ENCODE measurements at regions not wholly inside any gene's neighbourhood (a gene's known extent, or its start where the extent isn't known, plus 50 kb on each side); places are given as distances from the start of the nearest gene placed in this dataset.
"Not testable (repeated sequence)": the region's sequence is repeated elsewhere in the genome, so short reads cannot be mapped to it uniquely, and the experiment has no call there.

DNA sequence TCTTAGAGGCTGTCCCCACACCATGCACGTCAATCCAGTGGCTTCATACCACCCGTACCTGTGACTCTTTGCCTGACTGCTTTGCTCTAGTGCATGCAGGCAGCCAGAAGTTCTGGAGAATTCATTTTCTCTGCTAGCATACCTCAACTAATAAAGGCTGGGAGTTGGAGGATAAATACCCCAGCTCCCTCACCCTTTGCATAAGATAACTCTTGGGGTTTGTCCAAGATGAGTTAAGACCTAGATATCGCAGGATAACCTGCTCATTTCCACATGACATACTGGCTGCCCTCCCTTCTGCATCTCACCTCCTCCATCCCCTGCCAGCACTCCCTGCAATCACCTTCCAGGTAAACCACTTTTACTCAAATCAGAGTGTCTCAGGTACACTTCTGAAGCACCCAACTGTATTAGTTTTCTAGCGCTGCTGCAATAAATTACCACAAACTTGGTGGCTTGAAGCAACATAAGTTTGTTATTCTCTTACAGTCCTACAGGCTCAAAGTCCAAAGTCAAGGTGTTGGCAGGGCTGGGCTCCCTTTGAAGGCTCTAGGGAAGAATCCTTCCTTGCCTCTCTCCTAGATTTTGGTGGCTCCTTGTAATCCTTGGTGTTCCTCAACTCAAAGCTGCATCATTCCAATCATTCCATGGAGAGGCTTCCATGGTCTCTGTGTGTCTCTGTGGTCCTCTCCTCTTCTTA is 146.8 kb downstream of the CRLF3 start:
- H3K27me3 ChIP-seq (replicated peaks; ENCODE audit: insufficient read depth): no peaks in the 10 kb centered on the region
- DNase-seq (ENCODE audit: low spot score) (no peak), ATAC-seq (ENCODE audit: insufficient number of reproducible peaks, low FRiP score, low read depth) (no peak)
- H3K4me3 ChIP-seq: no peak overlapping the region
- no peaks in the 10 kb centered on the region for H3K36me3 ChIP-seq
- H3K27ac ChIP-seq: no peak overlapping the region
- H3K9me3 ChIP-seq: peaks cover 6% of the 10 kb centered on the region
- TF ChIP-seq, protein P1, sequence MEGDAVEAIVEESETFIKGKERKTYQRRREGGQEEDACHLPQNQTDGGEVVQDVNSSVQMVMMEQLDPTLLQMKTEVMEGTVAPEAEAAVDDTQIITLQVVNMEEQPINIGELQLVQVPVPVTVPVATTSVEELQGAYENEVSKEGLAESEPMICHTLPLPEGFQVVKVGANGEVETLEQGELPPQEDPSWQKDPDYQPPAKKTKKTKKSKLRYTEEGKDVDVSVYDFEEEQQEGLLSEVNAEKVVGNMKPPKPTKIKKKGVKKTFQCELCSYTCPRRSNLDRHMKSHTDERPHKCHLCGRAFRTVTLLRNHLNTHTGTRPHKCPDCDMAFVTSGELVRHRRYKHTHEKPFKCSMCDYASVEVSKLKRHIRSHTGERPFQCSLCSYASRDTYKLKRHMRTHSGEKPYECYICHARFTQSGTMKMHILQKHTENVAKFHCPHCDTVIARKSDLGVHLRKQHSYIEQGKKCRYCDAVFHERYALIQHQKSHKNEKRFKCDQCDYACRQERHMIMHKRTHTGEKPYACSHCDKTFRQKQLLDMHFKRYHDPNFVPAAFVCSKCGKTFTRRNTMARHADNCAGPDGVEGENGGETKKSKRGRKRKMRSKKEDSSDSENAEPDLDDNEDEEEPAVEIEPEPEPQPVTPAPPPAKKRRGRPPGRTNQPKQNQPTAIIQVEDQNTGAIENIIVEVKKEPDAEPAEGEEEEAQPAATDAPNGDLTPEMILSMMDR (IDR thresholded peaks at IDR 0.05): no peak
- H3K4me1 ChIP-seq (ENCODE audit: control insufficient read depth in 1 of 2, low read depth in 2 of 2): no peaks in the 10 kb centered on the region

DNA sequence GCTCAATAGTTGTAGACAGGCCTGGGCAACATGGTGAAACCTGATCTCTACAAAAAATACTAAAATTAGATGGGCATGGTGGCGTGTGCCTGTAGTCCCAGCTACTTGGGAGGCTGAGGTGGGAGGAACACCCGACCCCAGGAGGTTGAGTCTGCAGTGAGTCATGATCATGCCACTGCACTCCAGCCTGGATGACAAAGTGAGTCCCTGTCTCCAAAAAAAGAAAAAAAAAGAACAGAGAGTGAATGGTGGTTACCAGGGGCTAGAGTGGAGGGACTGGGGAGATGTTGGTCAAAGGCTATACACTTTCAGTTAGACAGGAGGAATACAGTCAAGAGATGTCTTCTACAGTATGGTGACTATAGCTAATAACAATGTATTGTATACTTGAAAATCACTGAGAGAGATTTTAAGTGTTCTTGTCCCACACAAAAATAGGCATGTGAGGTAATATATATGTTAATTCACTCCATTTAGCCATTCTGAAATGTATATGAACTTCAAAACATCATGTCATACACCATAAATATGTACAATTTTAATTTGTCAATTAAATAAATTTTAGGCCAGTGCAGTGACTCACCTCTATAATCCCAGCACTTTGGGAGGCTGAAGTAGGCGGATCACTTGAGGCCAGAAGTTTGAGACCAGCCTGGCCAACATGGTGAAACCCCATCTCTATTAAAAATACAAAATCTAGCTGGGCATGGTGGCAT is 148.6 kb downstream of the CRLF3 start:
- H3K4me3 ChIP-seq; H3K9me3 ChIP-seq; ATAC-seq (ENCODE audit: insufficient number of reproducible peaks, low FRiP score, low read depth); H3K4me1 ChIP-seq (ENCODE audit: control insufficient read depth in 1 of 2, low read depth in 2 of 2); H3K36me3 ChIP-seq; H3K27ac ChIP-seq; H3K27me3 ChIP-seq (replicated peaks; ENCODE audit: insufficient read depth); DNase-seq (ENCODE audit: low spot score): not testable (repeated sequence)

DNA sequence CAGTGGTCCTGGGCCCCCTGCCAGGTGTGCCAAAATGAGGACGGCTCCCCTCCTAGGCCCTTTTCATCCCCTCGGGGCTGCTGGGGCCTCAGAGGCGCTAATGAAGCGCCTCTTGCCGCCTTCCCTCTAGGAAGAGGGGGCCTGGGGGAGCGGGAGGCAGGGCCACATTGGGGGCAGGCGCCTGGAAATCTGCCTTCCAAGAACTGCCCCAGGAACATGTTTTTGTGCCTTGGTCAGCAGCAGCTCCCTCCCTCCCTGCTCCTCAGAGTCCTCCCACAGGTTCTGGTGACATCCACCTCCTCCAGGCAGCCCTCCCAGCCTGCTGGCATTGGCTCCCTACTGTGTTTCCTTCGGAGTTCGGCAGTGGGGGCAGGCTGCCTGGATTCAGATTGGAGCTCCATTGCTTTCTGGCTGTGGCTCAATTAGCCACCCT is 155.3 kb downstream of the CRLF3 start:
- DNase-seq (ENCODE audit: low spot score); H3K27me3 ChIP-seq (replicated peaks; ENCODE audit: insufficient read depth); H3K36me3 ChIP-seq; ATAC-seq (ENCODE audit: insufficient number of reproducible peaks, low FRiP score, low read depth); H3K27ac ChIP-seq; H3K4me3 ChIP-seq; H3K4me1 ChIP-seq (ENCODE audit: control insufficient read depth in 1 of 2, low read depth in 2 of 2); H3K9me3 ChIP-seq: not testable (repeated sequence)

DNA sequence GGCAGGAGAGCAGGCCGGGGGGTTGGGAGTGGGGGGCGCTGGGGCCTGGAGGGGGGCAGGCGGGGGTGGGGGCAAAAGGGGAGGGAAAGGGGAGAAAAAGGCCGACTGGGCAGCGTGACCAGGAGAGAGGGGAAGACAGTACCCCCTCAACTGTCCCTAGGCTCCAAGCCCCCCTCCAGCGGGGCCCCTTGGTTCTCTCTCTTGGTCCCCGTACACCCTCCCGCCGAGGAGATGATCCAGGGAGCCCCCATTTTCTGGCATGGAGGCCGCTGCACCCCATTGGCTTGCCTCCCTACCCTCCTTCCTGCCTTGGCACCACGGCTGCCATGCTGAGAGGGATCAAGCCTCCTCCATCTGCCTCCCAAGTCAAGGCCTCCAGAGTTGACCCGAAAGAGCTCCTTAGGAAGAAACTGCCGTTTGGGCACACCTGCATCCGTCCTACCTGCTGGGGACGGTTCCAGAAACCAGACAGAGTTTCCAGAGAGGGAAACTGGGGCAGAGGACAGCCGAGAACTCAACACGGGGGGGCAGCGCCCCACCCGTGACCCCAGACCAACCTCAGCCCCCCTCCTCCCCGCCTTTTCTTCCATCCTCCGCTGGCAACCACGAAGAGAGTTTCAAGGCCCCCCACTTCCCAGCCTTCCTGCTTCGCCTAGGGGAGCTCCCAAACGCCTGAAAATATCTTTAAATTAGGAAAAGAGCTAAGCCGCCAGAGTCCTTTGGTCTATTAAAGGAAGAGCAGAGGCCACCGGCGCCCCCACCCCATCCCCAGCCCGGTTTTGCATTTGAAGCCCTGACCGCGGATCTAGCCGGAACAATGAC is 155.9 kb downstream of the CRLF3 start:
- not testable (repeated sequence) for H3K36me3 ChIP-seq; H3K9me3 ChIP-seq; ATAC-seq (ENCODE audit: insufficient number of reproducible peaks, low FRiP score, low read depth); H3K27me3 ChIP-seq (replicated peaks; ENCODE audit: insufficient read depth); H3K27ac ChIP-seq; H3K4me3 ChIP-seq; H3K4me1 ChIP-seq (ENCODE audit: control insufficient read depth in 1 of 2, low read depth in 2 of 2); DNase-seq (ENCODE audit: low spot score)

DNA sequence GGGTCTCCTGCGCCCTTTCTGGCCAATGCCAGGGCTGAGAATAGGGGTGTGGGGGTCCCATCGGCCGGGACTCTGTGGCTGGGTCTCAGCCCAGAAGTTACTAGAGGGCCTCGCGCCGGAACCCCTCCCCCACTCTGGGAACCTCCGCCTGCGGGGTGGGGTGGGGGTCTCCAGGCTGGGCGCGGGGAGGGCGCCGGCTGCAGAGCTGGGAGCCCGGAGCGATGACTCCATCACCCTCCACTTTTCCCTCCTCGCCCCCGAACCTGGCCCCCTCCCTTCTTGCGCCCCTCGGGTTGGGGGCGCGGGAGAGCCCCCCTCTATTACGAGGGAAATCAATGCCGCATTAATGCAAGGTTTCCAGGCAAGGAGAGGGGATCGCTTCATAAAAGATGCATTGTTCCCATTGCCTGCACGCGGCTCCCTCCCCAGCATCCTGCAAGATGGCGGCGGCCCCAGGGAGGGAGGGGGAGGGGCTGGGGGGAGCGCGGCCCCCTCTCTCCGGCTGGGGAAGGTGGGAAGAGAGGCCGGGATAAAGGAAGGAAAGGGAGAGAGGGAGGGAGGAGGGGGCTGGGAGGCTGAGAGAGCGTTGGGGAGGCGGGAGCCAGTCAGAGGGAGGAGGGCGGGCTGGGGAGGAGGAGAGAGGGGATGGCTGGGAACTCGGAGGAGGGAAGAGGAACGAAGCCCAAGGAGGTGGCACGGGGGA is 156.7 kb downstream of the CRLF3 start:
- H3K36me3 ChIP-seq; H3K27ac ChIP-seq; H3K4me1 ChIP-seq (ENCODE audit: control insufficient read depth in 1 of 2, low read depth in 2 of 2); H3K27me3 ChIP-seq (replicated peaks; ENCODE audit: insufficient read depth); DNase-seq (ENCODE audit: low spot score); H3K9me3 ChIP-seq: not testable (repeated sequence)
- ATAC-seq (ENCODE audit: insufficient number of reproducible peaks, low FRiP score, low read depth): peak; percentile 46
- peak overlapping the region; percentile 78 for H3K4me3 ChIP-seq

DNA sequence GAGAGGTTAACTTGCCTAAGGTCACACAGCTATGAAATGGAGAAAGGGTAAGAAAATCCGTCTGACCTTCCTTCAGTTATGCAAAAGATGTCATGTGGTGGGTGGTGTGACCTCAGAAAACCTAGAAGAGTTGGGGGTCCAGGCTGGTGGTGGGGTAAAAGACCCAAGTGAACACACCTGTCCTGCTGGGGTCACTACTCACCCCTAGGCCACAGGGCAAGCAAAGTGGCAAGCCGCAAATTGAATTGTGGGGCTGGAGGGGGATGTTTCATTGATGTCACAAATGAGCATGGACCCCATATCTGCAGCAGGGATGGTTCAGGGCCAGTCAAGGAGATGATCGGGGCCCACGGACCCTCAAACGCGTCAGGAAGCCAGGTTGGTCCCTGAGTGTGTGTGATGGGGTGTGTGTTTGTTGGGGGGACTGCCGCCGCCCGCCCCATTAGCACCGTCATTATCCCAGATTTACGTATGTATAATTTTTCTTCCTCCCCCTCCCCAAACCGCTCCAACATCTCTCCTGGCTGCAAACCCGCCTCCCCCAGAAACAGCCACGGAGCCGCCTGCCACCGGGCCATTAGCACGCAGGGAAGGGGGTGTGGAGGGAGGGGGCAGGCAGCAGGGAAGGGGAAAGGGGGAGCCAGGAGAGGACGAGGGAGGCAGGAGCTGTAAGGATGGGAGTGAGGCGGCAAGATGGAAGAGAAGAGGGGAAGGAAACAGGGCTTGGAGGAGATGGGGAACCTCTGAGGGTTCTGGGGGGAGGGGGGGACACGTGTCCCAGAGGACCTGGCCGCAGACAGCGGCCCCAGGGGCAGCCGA is 157.4 kb downstream of the CRLF3 start:
- H3K27me3 ChIP-seq (replicated peaks; ENCODE audit: insufficient read depth); DNase-seq (ENCODE audit: low spot score); H3K9me3 ChIP-seq; ATAC-seq (ENCODE audit: insufficient number of reproducible peaks, low FRiP score, low read depth); H3K27ac ChIP-seq; H3K4me1 ChIP-seq (ENCODE audit: control insufficient read depth in 1 of 2, low read depth in 2 of 2); H3K36me3 ChIP-seq: not testable (repeated sequence)
- H3K4me3 ChIP-seq: peak overlapping the region; percentile 78

DNA sequence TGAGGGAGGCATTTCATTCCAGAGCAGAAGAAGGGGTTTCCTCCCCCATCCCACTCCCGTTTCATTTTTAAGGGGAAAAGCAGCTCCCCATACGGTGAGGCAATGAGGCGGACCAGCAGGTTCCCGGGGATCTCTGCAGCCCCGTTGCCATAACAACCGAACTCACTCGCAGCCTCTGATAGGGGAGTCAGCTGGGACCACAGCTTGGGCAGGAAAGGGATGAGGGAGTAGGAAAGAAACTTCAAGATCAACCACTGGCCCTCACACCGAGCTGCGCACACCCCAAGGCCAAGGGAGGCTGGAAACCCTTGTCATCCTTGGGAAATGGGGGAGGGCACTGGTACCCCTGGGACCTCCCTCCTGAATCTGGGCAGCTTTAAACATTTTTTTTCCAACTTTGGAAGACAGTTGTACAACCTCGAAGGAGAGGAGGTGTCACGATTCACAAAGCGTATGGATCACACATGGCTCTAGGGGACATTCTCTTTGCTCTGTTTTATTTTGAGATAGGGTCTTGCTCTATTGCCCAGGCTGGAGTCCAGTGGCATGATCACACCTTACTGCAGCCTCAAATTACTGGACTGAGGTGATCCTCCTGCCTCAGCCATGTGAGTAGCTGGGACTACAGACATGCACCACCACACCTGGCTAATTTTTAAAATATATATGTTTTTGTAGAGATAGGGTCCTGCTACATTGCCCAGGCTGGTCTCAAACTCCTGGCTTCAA is 160.6 kb downstream of the CRLF3 start:
- H3K9me3 ChIP-seq; H3K4me3 ChIP-seq; H3K27ac ChIP-seq; DNase-seq (ENCODE audit: low spot score); H3K36me3 ChIP-seq; H3K27me3 ChIP-seq (replicated peaks; ENCODE audit: insufficient read depth); H3K4me1 ChIP-seq (ENCODE audit: control insufficient read depth in 1 of 2, low read depth in 2 of 2); ATAC-seq (ENCODE audit: insufficient number of reproducible peaks, low FRiP score, low read depth): not testable (repeated sequence)

DNA sequence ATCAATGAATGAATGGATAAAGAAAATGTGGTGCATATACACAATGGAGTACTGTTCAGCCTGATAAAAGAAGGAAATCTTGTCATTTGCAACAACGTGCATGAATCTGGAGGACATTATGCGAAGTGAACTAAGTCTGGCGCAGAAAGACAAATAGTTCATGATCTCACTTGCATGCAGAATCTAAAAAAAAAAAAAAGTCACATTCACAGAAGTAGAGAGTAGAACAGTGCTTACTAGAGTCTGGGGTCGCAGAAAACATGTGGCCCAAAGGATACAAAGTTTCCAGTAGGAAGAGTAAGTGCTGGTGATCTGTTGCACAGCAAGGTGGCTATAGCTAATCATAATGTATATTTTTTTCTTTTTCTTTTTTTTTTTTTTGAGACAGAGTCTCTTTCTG is 167.3 kb downstream of the CRLF3 start:
- not testable (repeated sequence) for H3K27me3 ChIP-seq (replicated peaks; ENCODE audit: insufficient read depth); H3K9me3 ChIP-seq; H3K36me3 ChIP-seq; H3K27ac ChIP-seq; ATAC-seq (ENCODE audit: insufficient number of reproducible peaks, low FRiP score, low read depth); H3K4me1 ChIP-seq (ENCODE audit: control insufficient read depth in 1 of 2, low read depth in 2 of 2); DNase-seq (ENCODE audit: low spot score); H3K4me3 ChIP-seq

DNA sequence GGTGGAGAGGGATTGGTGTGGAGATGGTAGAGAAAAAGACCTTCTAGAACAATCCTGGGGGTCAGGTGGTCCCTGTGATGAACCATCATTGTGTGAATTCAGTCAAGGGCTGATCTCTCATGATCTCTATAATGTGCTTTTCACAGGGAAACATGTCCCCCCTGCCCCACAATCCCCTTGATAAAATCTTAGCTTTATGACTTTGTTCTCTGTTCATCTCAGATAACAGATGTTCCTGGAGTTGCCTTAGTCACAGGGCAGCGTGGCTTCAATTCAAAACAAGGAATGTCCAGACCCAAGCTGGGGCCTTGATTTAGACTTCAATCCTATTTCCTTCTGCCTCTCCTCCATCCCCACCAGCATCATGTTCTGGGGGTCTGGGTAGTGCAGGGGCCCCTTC is 171.5 kb downstream of the CRLF3 start:
- H3K27me3 ChIP-seq (replicated peaks; ENCODE audit: insufficient read depth); H3K4me1 ChIP-seq (ENCODE audit: control insufficient read depth in 1 of 2, low read depth in 2 of 2); H3K9me3 ChIP-seq; ATAC-seq (ENCODE audit: insufficient number of reproducible peaks, low FRiP score, low read depth); H3K36me3 ChIP-seq; DNase-seq (ENCODE audit: low spot score); H3K4me3 ChIP-seq; H3K27ac ChIP-seq: not testable (repeated sequence)

DNA sequence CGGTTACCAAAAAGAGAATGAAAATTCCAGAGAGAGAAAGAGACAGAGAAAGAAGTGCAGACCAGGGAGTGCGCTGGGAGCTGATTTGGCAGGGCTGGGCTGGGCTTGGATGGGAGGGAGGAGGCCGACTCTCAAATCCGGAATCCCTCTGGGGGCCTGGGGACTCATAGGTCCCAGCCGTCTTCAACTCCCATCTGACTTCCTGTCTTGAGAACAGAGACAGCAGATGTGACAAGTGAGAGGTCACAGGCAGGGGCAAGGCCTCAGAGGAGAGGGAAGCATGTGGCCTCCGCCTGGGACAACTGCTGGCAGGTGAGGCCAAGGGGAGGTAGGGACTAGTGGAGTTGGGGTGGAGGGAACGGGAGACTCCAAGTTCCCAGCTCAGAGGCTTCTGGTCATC is 172.9 kb downstream of the GOSR1 start:
- H3K27me3 ChIP-seq (replicated peaks; ENCODE audit: insufficient read depth); DNase-seq (ENCODE audit: low spot score); H3K4me1 ChIP-seq (ENCODE audit: control insufficient read depth in 1 of 2, low read depth in 2 of 2); H3K4me3 ChIP-seq; ATAC-seq (ENCODE audit: insufficient number of reproducible peaks, low FRiP score, low read depth); H3K36me3 ChIP-seq; H3K9me3 ChIP-seq; H3K27ac ChIP-seq: not testable (repeated sequence)

Measured in thoracic aorta (tissue), 2 donors.